ENCODE measurements at regions not wholly inside any gene's neighbourhood (a gene's known extent, or its start where the extent isn't known, plus 50 kb on each side); places are given as distances from the start of the nearest gene placed in this dataset.
"Not testable (repeated sequence)": the region's sequence is repeated elsewhere in the genome, so short reads cannot be mapped to it uniquely, and the experiment has no call there.

DNA sequence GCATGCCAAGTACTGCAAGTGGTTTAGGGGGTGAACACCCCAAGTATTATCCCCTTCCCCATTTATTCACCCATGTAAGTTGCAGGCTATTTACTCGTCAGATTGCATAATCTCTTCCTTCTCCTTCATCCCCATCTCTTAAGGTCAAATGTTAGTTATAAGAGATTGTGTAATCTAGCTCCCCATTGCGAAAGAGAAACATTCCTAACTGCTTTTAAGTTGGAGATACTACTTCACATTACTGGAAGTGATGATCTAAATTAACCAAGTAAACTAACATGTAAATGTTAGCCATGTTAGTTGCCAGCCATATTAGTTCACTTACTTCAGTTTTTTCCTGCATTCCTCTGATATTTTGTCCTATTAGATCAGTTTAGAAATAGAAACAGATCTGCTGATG, 262.3 kb downstream of the TAF11L14 start:
- no peak for DNase-seq

GRCh38 chr5:17897776-17898175, 263.5 kb downstream of the TAF11L14 start:
- DNase-seq: no peak

DNA sequence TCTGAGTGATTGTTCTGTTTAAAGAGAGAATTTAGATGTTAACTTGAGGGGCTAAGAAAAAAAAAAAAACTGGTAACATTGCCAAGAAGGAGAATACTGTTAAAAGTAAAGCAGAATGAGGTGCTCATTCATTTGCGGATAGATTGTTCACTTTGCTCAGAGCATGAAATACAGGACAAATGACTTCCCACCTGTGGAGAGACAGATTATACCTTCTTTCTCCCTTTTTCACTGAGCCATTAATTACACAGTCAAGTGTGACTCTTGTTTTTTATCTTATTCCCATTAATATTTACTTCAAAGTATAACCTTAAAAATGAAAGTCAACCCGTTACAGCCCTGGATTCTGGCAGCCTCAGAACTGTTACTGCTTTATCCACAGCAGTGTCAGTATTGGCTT, 264.5 kb downstream of the TAF11L14 start:
- no peak for DNase-seq

DNA sequence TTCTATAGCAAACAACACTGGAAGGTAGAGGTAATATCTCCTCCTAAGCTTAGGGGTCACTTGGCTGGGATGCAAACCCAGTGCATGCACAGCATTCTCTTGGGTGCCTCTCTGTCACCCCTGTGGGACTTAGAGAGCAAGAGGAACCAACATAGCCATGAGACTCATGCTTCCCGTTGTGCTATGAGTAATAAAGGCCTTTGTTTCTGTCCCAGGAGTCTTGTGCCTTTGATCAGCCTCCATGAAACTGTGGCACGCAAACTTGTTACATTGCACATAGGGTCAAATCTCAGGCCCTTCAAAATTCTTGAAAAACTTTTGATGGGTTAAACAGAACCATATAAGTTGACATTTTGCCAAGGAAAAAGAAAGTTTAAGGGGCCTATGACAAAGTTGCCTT, 272.8 kb downstream of the TAF11L14 start:
- no peak for DNase-seq

- no peak for DNase-seq
Observed at GRCh38 chr5:17910318-17910717, 276.1 kb downstream of the TAF11L14 start.

- no peak for DNase-seq
Observed at GRCh38 chr5:17912794-17913193, 278.5 kb downstream of the TAF11L14 start.

DNA sequence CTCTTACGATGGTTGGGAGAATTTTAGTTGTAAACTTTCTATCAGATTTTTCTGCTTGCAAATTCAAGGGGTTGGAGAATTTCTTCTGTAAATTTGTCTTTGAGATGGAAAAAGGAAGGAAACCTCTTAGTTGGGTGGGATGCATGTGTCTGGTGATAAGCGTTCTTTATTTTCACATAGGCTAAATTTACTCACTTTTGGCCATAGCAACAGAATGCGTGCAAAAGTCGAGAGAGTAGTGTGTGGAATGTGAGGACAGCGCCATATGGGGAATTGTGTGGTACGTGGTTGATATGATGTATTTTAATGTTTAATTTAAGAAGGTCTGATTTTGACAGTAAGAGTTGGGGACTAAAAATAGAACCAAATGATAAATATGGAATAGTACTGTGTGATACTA, 282.2 kb downstream of the TAF11L14 start:
- DNase-seq: no peak

DNA sequence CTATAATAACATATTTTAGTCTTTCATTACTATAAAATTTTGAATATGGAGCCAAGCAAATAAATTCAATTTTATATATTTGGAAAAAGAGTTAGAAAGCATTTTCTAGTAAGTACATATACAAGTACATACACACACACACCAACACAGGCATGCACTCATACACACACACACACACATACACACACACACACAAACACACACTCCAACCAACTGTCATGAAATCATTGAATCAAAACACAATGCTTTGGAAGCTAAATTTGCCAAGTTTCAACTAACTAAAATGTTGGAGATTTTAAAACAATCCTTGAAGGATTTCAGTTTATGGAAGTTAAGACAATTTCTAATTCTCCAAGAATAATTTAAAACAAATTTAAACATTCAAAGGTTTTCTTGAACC, 283.2 kb downstream of the TAF11L14 start:
- DNase-seq: no peak

GRCh38 chr5:17918373-17919104, 284.3 kb downstream of the TAF11L14 start:
- no peak for DNase-seq

DNA sequence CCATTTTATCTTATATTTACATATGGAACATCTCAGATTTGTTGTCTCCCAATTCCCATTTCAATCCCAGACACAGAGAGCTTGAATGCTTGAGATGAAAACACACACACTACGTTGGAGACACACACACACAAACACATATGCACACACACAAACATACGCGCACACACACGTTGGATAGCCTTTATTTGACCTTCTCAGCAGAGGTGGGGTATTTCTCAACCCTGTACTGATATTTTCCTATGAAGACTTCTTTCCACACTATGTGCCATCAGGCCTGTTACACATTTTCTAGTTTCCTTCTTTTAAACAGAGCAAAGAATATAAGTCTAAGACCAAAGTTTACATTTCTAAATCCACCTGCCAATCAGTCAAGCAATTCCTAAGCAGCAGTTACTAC, 291.0 kb downstream of the TAF11L14 start:
- DNase-seq: no peak

GRCh38 chr5:17928581-17928981, 294.3 kb downstream of the TAF11L14 start:
- no peak for DNase-seq

GRCh38 chr5:17929171-17929570, 294.9 kb downstream of the TAF11L14 start:
- DNase-seq: no peak

DNA sequence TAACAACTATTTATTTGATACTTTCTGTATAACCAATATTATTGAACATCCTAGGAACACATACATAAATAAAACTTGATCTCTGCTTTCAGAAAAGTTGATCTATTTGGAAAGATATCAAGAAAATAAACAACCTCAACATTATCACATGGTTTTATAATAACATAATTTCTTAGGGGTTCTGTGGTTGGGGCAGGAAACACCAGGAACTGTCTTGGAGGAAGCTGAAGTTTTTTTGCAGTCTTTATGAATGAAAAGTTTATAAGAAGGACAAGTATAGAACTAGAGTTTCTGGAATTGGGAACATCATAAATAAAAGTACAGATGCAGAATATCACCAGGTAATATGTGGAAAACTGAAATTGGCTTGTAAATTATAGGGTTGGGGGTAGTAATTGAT, 296.1 kb downstream of the TAF11L14 start:
- DNase-seq: no peak

DNA sequence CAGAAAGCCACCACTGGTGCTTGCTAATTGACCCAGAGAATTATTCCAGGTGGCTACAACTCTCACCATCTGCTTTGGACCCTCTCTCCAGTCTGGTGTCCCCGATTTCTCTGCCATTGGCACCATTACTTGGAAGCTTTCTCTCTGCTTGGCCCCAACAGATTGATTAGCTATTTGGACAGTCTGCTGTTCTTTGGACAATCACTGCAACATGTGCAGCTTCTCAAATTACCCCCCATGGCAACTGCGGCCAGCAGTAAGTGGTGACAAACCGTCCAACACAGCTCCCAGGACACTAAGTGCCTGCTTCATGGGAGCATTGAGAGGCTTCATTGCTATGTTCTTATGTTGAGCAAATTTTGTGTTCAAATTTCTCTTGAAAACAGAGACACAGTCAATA, 309.8 kb downstream of the TAF11L14 start:
- no peak for DNase-seq

GRCh38 chr5:17947029-17947428, 312.8 kb downstream of the TAF11L14 start:
- DNase-seq: no peak

- no peak for DNase-seq
Observed at GRCh38 chr5:17951392-17952169, 317.3 kb downstream of the TAF11L14 start.

- no peak for DNase-seq
Observed at GRCh38 chr5:17952231-17952630, 318.0 kb downstream of the TAF11L14 start.

DNA sequence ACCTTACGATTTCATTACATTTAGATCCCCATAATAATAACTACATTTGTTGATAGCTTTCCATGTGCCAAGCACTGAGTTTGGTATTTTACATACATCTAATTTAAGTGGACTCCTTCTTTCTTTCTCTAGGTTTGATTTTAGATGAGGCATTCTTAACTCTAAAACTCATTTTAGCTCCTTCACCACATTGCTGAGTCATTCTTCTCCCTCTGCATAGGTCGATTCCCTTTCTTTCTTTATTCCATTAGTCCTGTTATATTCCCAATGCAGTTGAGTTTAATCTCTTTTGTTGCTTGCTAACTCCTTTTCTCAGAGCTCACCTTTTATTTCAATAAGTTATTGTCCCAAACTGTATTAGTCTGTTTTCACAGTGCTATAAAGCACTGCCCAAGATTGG, 329.8 kb downstream of the TAF11L14 start:
- no peak for DNase-seq

- DNase-seq: no peak
Observed at GRCh38 chr5:17966640-17967402, 332.6 kb downstream of the TAF11L14 start.

- no peak for DNase-seq
Observed at GRCh38 chr5:17976404-17976803, 342.1 kb downstream of the TAF11L14 start.

DNA sequence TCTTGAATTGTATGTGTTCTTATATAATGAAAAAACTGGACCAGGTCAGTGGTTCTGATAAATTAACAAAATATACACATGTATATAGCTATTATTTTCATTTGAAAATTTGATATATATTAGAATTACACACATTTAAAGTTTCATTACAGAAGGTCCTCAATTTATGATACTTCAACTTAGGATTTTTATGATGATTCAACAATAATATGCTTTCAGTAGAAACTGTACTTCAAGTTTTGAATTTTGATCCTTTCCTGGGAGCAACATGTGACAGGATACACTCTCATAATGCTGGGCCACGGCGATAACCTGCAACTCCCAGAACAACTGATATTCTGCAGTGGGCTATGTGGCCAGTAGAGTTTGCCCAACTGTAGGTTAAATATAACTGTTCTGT, 344.7 kb downstream of the TAF11L14 start:
- no peak for DNase-seq

- DNase-seq: not testable (repeated sequence)
Observed at GRCh38 chr5:17982626-17983025, 348.4 kb downstream of the TAF11L14 start.

DNA sequence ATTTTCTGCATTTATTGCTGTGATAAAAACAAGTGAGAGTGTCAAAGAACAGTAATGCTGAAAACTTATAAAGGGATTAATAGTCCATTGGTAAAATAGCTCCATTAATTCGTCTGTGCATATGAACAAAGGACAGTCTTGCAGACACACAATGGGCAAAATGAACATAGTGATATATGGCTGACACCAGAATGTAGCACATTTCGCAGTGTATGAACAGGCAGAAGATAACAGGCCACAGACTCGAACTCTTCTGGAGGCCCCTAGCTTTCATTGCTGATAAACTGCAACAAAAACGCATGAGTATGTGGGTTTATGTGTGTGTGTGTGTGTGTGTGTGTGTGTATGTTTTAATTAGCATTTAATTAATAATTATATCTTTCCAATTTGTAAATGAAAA, 354.8 kb downstream of the TAF11L14 start:
- DNase-seq: no peak

Measured in CD4-positive, alpha-beta T cell treated with Interleukin-4 for 1 hour (primary cell).